PC-9 (cell line): ENCODE measurements at regions not wholly inside any gene's neighbourhood (a gene's known extent, or its start where the extent isn't known, plus 50 kb on each side); places are given as distances from the start of the nearest gene placed in this dataset.

Experiments
- BruUV-seq: library from RNA; stranded (reverse); fragments of 400-500 nt; replicated peaks from 2 replicates; lab custom pipeline; 2021; lab: Mats Ljungman, UMichigan
- CTCF ChIA-PET: fragments of 300-600 bp; sonication (Branson Sonifier 250); formaldehyde crosslinking; loops from one replicate; lab custom pipeline; 2022; ENCODE audit warnings: antibody characterized with exemption; lab: Charles Lee
- POLR2A ChIA-PET: fragments of 300-600 bp; sonication (Branson Sonifier 250); formaldehyde crosslinking; loops from one replicate; lab custom pipeline; 2022; ENCODE audit warnings: antibody characterized with exemption; ENCODE audit not compliant: unreplicated experiment; lab: Charles Lee
- DNase-seq, 2 experiments: peaks; one replicate each; pipeline versions ENCODE4 v3.0.0 to v3.0.0-alpha.2; 2015 to 2022; ENCODE audit warnings: mixed read lengths in 1 of 2
- H2AFZ ChIP-seq: fragments of 200-600 bp; sonication (generic); 2 replicates; pipeline ENCODE4 v1.8.1; 2017; ENCODE audit warnings: antibody characterized with exemption
- H3F3A ChIP-seq: fragments of 200-600 bp; sonication (generic); 2 replicates; pipeline ENCODE4 v1.8.1; 2017; ENCODE audit warnings: antibody characterized with exemption, mild to moderate bottlenecking, low read depth; ENCODE audit not compliant: insufficient read depth
- H3K27ac ChIP-seq: fragments of 200-600 bp; sonication (generic); 2 replicates; pipeline ENCODE4 v1.6.1; 2016; ENCODE audit warnings: mixed run types
- H3K27me3 ChIP-seq: fragments of 200-600 bp; sonication (generic); 2 replicates; pipeline ENCODE4 v1.6.1; 2016; ENCODE audit warnings: low read depth, mixed run types; ENCODE audit not compliant: insufficient read depth
- H3K36me3 ChIP-seq: fragments of 200-600 bp; sonication (generic); 2 replicates; pipeline ENCODE4 v1.6.1; 2016; ENCODE audit warnings: low read depth, mixed run types
- H3K4me1 ChIP-seq: fragments of 200-600 bp; sonication (generic); replicated peaks from 2 replicates; pipeline ENCODE4 v1.6.1; 2016; ENCODE audit warnings: mixed run types; ENCODE audit not compliant: insufficient read depth
- H3K4me2 ChIP-seq: fragments of 200-600 bp; sonication (generic); 2 replicates; pipeline ENCODE4 v1.6.1; 2017; ENCODE audit warnings: mixed run types
- H3K4me3 ChIP-seq: fragments of 200-600 bp; sonication (generic); 2 replicates; pipeline ENCODE4 v1.6.1; 2016; ENCODE audit warnings: mixed run types
- H3K79me2 ChIP-seq: fragments of 200-600 bp; sonication (generic); 2 replicates; pipeline ENCODE4 v1.6.1; 2017; ENCODE audit warnings: low read depth, mixed run types
- H3K9me2 ChIP-seq: fragments of 200-600 bp; sonication (generic); 2 replicates; pipeline ENCODE4 v1.8.1; 2017; ENCODE audit warnings: mild to moderate bottlenecking; ENCODE audit not compliant: insufficient read depth
- H3K9me3 ChIP-seq: fragments of 200-600 bp; sonication (generic); 2 replicates; pipeline ENCODE4 v1.8.1; 2016; ENCODE audit warnings: low read depth; ENCODE audit not compliant: insufficient read depth
- H4K20me1 ChIP-seq: fragments of 200-600 bp; sonication (generic); 2 replicates; pipeline ENCODE4 v1.8.1; 2017; ENCODE audit not compliant: insufficient read depth
- EZH2 ChIP-seq: fragments of 200-600 bp; sonication (generic); IDR thresholded peaks from 2 replicates; pipeline ENCODE4 v1.8.0; 2017; ENCODE audit warnings: antibody characterized with exemption, low read depth
- intact Hi-C: fragments of 100-400 bp; cut with micrococcal nuclease; formaldehyde crosslinking; loops from one replicate; pipeline ENCODE4 v1.10.0; 2022; ENCODE audit not compliant: unreplicated experiment
- TF ChIP-seq, protein P1 (sequence below): fragments of 200-600 bp; sonication (generic); conservative IDR thresholded peaks from 2 replicates; pipeline ENCODE4 v1.6.1; 2017; ENCODE audit warnings: mixed run types, antibody characterized with exemption, mild to moderate bottlenecking, moderate library complexity

DNA sequence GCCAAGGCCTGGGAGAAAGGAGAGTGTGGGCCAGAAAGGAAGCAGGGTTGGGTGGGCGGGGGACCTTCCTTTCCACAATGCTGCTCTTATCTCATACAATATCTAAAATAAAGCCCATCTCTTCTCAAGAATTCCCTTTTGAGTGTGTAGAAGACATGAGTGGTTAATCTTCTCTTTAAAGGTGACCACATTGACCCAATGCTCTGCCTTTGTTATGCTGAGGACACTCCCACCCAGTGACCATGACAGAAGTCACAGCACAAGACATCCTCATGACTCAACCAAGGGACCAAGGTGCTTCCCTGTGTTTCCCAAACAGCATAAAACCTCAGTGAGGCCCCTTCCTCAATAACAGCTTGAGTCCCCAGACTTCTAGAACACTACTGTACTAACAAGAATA lies 193.0 kb upstream of the ADAMTS16 start:
- no peaks in the 10 kb centered on the region for H3K79me2 ChIP-seq
- H4K20me1 ChIP-seq: no peaks in the 10 kb centered on the region
- TF ChIP-seq, protein P1, sequence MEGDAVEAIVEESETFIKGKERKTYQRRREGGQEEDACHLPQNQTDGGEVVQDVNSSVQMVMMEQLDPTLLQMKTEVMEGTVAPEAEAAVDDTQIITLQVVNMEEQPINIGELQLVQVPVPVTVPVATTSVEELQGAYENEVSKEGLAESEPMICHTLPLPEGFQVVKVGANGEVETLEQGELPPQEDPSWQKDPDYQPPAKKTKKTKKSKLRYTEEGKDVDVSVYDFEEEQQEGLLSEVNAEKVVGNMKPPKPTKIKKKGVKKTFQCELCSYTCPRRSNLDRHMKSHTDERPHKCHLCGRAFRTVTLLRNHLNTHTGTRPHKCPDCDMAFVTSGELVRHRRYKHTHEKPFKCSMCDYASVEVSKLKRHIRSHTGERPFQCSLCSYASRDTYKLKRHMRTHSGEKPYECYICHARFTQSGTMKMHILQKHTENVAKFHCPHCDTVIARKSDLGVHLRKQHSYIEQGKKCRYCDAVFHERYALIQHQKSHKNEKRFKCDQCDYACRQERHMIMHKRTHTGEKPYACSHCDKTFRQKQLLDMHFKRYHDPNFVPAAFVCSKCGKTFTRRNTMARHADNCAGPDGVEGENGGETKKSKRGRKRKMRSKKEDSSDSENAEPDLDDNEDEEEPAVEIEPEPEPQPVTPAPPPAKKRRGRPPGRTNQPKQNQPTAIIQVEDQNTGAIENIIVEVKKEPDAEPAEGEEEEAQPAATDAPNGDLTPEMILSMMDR: no peak
- no peak for TF ChIP-seq EZH2
- no peaks in the 10 kb centered on the region; the same call in 1 of the 2 replicates for H3K9me3 ChIP-seq
- H3K9me2 ChIP-seq: no peaks in the 10 kb centered on the region
- H3K27me3 ChIP-seq: peaks cover 87% of the 10 kb centered on the region
- no peak overlapping the region for H3K4me2 ChIP-seq
- H3F3A ChIP-seq: no peaks in the 10 kb centered on the region
- intact Hi-C loops: loop anchor here (10.0 kb wide), 2 partner anchors 178 to 478 kb away; partner anchors contain the start of gene ICE1
- H3K36me3 ChIP-seq: no peaks in the 10 kb centered on the region
- ChIA-PET CTCF (no interaction called here), POLR2A (no interaction called here)
- BruUV-seq: no TSS peak
- H3K4me3 ChIP-seq: no peak overlapping the region
- no peak overlapping the region for H3K27ac ChIP-seq
- H2AFZ ChIP-seq: no peak overlapping the region
- no peaks in the 10 kb centered on the region for H3K4me1 ChIP-seq
- DNase-seq: no peak

DNA sequence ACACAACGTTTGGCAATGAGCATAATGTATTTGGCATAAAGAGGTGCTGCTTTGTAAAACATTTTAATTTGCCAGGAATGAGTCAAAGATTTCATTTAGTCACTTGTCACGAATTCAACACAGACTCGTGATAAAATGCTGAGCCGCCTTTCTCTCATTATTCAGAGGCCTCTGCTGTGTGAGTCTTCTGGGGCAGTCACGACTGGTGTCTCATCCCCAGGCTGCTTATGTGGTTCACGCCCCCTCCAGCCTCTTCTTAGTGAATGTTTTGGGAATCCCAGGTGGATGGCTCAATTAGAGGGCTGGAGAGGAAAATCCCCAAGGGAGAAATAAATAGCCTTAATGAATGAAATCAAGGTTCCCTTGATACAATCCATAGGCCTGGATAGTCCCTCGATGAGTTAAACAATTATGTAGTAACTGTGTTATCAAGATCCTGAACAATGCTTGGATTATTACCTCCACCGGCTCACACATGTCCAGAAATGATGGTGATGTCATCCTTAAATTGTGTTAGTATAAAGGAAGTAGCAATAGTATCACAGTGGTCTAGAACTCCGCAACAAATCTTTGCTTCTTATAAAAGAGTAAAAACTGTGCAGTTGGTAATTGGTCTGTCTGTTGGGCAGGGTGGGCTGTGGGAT lies 192.1 kb upstream of the ADAMTS16 start:
- Histone ChIP-seq H2AFZ (no peak overlapping the region), H3K27me3 (peaks cover 92% of the 10 kb centered on the region), H3K4me2 (no peak overlapping the region), H3K4me3 (no peak overlapping the region), H3K9me2 (no peaks in the 10 kb centered on the region), H3F3A (no peaks in the 10 kb centered on the region), H4K20me1 (no peaks in the 10 kb centered on the region), H3K27ac (no peak overlapping the region), H3K79me2 (no peaks in the 10 kb centered on the region), H3K9me3 (no peaks in the 10 kb centered on the region; the same call in 1 of the 2 replicates), H3K4me1 (no peaks in the 10 kb centered on the region), H3K36me3 (no peaks in the 10 kb centered on the region)
- no peak for DNase-seq
- CTCF ChIA-PET: no interaction called here
- intact Hi-C loops: loop anchor here (10.0 kb wide), 2 partner anchors 177 to 477 kb away; partner anchors contain the start of gene ICE1
- TF ChIP-seq, protein P1: no peak
- no peak for TF ChIP-seq EZH2
- POLR2A ChIA-PET: no interaction called here
- BruUV-seq: no TSS peak

DNA sequence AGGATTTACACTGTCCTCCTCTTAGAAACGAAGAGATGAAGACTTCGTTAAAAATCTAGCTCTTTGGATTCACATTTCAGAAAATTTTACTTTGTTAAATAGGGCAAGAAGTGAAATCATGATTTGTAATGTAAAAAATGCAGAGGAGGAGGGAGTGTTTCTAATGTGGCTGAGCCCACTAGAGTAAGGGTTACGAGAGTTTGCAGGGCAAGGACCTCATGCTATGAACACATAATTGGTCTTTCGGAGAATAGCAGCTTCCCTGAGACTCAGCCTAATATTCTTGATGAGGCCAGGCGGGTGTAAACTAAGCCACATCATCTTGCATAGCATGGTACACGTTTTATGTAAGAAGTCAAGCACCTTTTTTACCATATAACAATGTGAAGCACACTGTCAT lies 191.0 kb upstream of the ADAMTS16 start:
- no peaks in the 10 kb centered on the region for H4K20me1 ChIP-seq
- POLR2A ChIA-PET: no interaction called here
- no peaks in the 10 kb centered on the region for H3K9me2 ChIP-seq
- no peak for DNase-seq
- peaks cover 92% of the 10 kb centered on the region for H3K27me3 ChIP-seq
- CTCF ChIA-PET: no interaction called here
- no TSS peak for BruUV-seq
- no peaks in the 10 kb centered on the region for H3K79me2 ChIP-seq
- no peaks in the 10 kb centered on the region; the same call in 1 of the 2 replicates for H3K9me3 ChIP-seq
- no peak overlapping the region for H3K27ac ChIP-seq
- intact Hi-C loops: loop anchor here (10.0 kb wide), 2 partner anchors 176 to 476 kb away; partner anchors contain the start of gene ICE1
- no peaks in the 10 kb centered on the region for H3K36me3 ChIP-seq
- H3K4me3 ChIP-seq: no peak overlapping the region
- H3K4me2 ChIP-seq: no peak overlapping the region
- H3F3A ChIP-seq: no peaks in the 10 kb centered on the region
- no peak for TF ChIP-seq EZH2
- TF ChIP-seq, protein P1: no peak
- H2AFZ ChIP-seq: no peak overlapping the region
- H3K4me1 ChIP-seq: no peaks in the 10 kb centered on the region
